Globus pallidus (tissue), 1 donor: ENCODE measurements at regions not wholly inside any gene's neighbourhood (a gene's known extent, or its start where the extent isn't known, plus 50 kb on each side); places are given as distances from the start of the nearest gene placed in this dataset.

ENCODE experiments used
- DNase-seq: peaks from one replicate; pipeline ENCODE4 v3.0.0-alpha.2; 2015; ENCODE audit warnings: low spot score

DNA sequence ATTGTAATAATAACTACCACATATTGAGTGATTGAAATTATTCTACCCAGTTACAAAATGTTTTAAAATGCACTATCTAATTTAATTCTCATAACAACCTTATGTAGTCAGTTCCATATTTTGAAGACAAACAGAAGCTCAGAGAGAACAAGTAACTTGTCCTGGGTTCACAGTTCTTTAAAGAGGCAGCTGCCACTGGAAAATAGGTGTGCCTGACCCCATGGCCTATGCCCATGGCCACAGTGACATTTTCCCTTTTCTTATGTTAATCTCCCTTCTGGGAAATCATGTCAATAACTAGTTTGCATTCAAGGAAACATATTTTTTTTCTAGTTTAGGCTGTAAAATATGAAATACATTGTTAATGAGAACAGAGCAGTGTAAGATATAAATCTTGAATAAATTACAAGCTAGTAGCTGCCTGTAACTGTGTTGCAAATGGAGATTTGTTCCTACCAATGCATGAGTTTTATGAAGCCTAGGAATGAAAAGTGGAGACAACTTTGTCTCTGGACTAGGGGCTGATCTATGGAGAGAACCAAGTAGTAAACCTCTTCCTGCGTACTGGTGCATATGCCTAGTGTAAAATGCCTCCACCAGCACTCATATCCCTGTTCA is 1018.0 kb downstream of the NTRK3 start:
- DNase-seq: no peak

DNA sequence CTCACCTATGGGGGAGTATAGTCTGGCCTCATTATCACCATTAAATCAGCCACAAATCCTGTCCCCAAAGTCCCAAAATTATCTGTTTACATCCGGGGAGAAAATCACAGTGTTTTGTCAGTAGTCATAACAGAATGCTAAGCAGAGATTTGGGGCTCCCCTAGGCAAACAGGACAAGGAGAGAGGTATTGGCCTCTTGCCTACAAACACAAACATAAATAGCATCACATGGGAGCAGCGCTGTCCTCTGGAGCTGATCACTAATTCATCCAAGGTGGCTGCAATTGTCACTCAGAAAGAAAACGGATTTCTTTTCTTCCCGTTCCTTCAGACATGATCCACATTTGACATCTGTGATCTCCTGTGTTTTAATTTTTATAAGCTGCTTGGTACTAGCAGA is 1028.1 kb downstream of the NTRK3 start:
- no peak for DNase-seq

- DNase-seq: no peak
Observed at GRCh38 chr15:87227846-87228245, 1028.7 kb downstream of the NTRK3 start.

DNA sequence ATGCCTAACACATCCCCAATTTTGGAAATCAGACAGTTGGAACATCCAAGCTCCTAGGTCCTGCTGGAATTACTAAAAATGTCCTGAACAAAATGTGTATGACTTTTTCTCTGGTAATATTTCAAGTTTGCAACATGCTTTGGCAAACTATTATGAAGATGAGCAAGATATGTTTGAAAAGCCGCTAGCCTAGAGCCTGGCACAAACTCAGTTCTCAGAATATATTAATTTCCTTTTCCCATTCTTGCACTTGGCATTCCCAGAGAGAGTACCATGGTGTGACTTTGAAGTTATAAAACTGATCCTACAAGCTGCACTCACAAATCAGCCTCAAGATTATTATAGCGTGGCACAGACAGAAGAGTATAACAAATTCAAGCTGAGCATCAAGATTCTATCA is 1031.1 kb downstream of the NTRK3 start:
- DNase-seq: no peak

GRCh38 chr15:87224404-87224803 is 1032.1 kb downstream of the NTRK3 start:
- DNase-seq: no peak

DNA sequence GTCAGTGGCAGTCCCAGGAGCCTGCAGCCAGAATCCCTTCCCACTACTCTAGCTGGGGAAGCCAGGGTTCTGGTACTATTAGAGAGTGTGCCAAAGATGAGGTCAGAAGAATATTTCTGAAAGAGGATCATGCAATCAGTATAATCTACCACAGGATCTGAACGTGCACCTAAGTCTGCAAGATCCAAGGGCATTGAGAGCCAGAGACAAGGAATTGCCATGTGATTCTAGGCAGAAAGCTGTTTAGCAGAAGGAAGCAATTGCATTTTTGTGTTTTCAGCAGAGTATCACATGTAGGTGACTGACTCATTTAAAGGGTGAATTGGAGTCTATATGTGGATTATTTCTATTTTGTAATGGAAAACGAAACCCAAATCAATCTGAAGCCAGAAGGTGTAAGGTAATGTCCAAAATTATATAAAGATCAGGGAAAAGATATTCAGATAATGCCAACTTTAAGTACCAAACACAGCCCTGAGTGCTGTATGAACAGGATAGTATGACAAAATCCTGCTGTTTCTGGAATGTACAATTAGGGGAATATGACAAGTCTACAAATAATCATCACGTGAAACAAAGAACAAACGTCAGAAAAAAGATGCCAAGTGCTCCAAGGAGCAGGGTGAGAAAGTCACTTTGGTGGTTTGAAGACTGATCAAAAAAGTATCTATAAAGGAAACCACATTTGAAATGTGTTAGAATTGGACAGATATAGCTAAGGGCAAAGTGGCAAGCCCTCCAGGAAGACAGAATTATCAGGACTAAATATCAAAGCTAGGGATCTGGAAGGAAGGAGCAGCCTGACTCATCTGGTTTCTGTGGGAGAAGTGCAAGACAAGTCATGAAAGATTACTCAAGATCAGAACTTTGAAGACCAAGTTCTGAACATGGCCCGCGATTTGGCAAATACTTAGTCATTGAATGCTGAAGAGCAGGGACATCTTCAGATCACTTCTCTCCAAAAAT is 1036.6 kb downstream of the NTRK3 start:
- DNase-seq: no peak

GRCh38 chr15:87215100-87215499 is 1041.4 kb downstream of the NTRK3 start:
- DNase-seq: no peak

DNA sequence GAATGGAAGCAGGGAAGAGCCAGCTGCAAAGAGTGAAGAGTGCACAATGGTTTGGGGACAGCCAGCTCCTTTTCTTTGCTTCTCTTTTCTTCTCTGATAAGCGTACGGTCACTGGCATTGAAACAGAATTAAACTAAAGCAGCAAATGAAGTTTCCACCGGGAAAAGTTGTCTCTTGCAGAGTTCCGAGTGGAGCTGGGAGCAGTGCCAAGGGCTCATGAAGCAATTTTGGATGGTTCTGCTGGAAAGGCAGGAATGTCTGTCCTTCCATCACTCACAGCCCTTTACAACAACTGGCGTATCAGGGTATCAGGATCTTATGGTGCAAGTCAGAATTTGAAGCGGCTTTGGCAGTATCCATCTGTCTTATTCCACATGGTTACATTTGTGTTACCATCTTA is 1042.9 kb downstream of the NTRK3 start:
- DNase-seq: no peak

DNA sequence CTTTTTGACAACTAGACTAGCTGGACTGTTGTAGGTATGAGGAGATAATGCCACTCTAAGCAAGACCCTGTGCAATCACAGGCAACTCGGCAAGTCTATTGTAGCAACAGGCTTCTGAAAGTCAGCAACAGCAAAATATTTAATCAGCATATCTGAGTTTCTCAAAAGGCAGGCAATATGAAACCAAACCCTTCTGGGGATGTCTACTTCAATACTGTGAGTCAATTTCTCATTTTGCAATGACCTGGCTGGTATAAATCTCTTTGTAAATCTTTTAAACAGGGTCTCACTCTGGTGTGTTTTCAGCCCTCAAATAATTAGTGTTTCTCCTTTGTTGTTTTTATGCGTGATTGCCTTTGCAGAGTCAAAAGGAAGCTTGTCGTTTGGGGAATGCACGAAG is 1044.5 kb downstream of the NTRK3 start:
- DNase-seq: no peak

DNA sequence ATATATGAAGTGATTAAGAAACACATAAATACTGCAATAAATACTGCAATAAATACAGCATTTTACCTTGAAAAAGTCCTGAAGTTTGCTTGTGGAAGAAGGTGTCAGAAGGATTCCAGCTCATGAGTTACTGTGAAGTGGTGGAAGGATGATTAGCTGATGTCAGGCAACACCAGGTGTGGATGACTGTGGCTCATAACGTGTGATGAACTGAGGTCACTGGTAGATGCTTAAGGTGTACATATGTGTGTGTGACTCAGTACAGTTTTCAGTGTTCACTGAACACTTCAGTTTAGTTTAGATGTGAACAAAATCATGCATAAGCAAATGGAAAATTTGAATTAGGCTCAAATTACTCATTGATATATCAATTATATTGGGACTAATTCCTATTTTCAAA is 1045.0 kb downstream of the NTRK3 start:
- DNase-seq: no peak

DNA sequence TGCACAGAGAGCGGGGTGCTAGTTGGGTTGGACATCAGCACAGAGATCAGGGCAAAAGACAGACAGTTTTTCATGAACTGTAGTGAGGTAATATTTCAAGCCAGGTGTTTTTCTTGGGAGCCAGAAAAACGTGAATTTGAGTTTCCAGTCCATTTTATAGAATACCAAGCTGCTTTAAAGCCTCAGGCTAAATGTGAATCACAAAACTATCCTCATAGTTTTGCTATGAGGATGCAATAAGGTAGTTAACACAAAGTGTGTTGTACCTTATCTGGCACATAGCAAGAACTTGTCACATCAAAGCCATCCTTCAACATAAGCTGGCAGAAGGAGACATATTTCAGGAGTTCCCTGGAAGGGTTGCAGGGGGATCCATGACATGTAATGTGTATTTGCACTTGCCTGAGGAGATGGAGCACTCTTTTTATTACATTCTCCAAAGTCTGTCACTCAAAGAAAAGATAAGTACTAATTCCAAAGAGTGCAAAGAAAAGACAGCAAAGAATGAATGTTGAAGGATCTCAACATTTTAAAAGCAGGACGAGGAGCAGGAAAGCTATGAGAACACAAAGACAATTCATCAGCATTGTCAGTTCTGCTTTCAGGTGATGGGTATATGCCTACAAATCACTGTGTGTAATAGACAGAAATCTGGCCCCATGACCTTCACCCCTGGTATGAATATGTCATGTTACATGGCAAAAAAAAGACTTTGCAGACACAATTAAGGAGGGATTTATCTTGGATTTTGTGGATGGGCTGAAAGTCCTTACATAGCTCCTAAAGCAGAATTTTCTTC is 1046.4 kb downstream of the NTRK3 start:
- no peak for DNase-seq

- no peak for DNase-seq
Observed at GRCh38 chr15:87207990-87208580, 1048.5 kb downstream of the NTRK3 start.

GRCh38 chr15:87207251-87207650 is 1049.3 kb downstream of the NTRK3 start:
- no peak for DNase-seq

GRCh38 chr15:87201986-87202385 is 1054.6 kb downstream of the NTRK3 start:
- DNase-seq: no peak

- DNase-seq: no peak
Observed at GRCh38 chr15:87200149-87200548, 1056.4 kb downstream of the NTRK3 start.

DNA sequence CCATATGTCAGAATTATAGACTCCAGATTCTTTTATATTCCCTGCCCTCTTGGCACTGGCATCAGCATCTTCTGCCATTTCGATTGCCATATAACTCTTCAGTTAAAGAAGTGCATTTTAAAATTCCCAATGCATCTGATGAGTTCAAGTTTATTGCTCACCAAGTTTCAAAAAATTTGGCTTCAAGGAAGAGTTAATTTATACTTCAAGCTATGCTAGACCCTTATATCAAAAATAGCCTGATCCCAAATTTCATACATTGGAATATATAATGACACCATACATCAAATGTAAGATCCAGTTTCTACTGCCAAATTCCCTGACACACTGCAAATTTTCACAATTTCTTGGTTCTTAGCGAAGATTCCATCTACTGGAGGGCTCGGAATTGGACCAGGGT is 1058.6 kb downstream of the NTRK3 start:
- no peak for DNase-seq

DNA sequence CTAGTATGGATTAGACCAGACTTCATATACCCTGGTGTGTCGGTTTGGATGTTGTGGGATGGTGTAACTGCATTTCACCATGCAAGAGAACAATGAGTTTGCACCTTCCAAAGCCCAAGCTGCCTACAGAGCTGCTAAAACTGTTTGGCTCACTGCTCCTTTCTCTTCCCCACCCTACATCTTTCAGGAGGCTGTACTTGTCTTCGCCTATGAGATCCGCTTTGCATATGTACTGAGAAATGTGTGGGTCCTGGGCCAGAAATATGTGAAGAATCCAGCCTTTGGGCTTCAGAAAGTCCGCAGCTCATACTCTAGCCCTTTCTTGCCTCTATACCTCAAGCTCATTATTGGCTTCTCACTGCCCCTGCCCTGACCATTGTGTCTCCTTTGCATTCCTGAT is 1060.0 kb downstream of the NTRK3 start:
- no peak for DNase-seq

- no peak for DNase-seq
Observed at GRCh38 chr15:87193481-87193880, 1063.1 kb downstream of the NTRK3 start.

DNA sequence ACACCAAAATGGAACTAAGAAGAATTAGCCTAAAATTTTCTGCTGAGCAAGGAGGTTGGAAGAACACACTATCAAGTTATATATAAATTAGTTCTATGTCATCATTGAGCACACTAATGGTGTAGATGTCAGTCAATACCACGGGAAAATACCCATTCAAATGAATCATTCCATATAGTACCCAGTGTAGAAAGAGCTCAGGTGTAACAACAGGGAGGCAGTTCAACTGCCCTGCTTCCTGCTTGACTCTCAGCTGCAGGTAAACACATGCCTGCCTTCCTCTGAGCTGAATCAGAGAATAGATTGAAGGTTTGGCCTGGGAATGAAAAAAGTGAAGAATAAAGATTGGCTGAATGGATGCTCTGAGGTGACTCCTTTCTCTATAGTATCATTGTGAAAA is 1088.0 kb downstream of the AGBL1 start:
- no peak for DNase-seq

DNA sequence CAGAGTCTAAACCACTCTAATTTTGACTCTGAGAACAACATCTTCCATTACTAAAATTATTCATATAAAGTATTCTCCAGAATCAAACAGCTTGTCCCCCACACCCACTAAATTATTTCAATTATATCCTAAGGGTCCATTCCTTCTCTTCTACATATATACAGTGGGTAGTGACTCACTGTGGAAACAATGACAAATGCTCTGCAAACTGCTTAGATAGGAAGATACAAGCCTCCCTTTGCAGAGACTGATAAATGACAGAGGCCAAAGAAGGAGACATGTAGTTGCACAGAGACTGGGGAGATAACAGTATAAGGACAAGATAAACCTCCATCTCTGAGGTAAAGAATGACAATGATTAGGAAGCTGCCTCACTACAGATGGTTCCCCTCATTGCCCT is 1087.4 kb downstream of the AGBL1 start:
- no peak for DNase-seq

DNA sequence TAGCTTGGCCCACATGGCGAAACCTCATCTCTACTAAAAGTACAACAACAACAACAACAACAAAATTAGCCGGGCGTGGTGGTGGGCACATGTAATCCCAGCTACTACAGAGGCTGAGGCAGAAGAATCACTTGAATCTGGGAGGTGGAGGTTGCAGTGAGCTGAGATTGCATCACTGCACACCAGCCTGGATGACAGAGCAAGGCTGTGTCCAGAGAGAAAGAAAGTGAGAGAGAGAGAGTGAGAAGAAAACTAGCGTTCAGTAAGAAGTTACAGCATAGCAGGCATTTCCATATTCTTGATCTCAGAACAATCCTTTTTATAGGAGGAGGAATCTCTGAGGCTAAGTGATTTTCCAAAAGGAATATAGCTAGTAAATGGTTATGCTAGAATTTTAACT is 1076.1 kb downstream of the AGBL1 start:
- no peak for DNase-seq

GRCh38 chr15:87154761-87155160 is 1075.1 kb downstream of the AGBL1 start:
- DNase-seq: no peak
